ENCODE measurements at regions not wholly inside any gene's neighbourhood (a gene's known extent, or its start where the extent isn't known, plus 50 kb on each side); places are given as distances from the start of the nearest gene placed in this dataset.

GRCh38 chr11:122044086-122044485 is 71.9 kb downstream of the BLID start:
- Histone ChIP-seq H4K20me1 (ENCODE audit: control insufficient read depth, insufficient read depth, insufficient read length) (no peaks in the 10 kb centered on the region), H3K27ac (ENCODE audit: insufficient read length, low read depth, low read length) (no peak overlapping the region), H4K8ac (replicated peaks; ENCODE audit: insufficient read length, low read depth, low read length) (no peak overlapping the region), H4K91ac (ENCODE audit: insufficient read length, low read depth, low read length) (no peak overlapping the region), H3K4me1 (ENCODE audit: insufficient read depth, low read length) (peaks cover 6% of the 10 kb centered on the region; the same call in 1 of the 2 replicates), H3K27me3 (ENCODE audit: insufficient read depth, low read length) (no peaks in the 10 kb centered on the region; the same call in 1 of the 2 replicates), H2BK20ac (ENCODE audit: low read depth, low read length, poor library complexity, severe bottlenecking) (no peak overlapping the region), H3K4me2 (ENCODE audit: insufficient read depth, insufficient read length, low read length) (no peak overlapping the region), H4K5ac (ENCODE audit: insufficient read length, low read depth, low read length) (no peak overlapping the region), H3K56ac (ENCODE audit: insufficient read length, low read depth, low read length) (no peak overlapping the region), H3K14ac (ENCODE audit: insufficient read depth, low read length) (no peak overlapping the region), H2AK5ac (ENCODE audit: insufficient read length, low read length) (no peak overlapping the region), H2AFZ (ENCODE audit: low read length) (no peak overlapping the region), H3K18ac (ENCODE audit: insufficient read length, low read depth, low read length) (no peak overlapping the region), H3T11ph (ENCODE audit: low read length) (no peak overlapping the region), H3K79me2 (ENCODE audit: insufficient read depth, low read length) (no peaks in the 10 kb centered on the region), H2BK5ac (ENCODE audit: insufficient read length, low read length) (no peak overlapping the region), H3K9ac (ENCODE audit: extremely low read depth, insufficient read length, low read length) (no peak overlapping the region), H2BK15ac (ENCODE audit: low read depth, low read length) (no peak overlapping the region), H3K23me2 (ENCODE audit: insufficient read length, low read depth, low read length, poor library complexity, severe bottlenecking) (no peaks in the 10 kb centered on the region), H2BK12ac (ENCODE audit: insufficient read length, low read depth, low read length) (no peak overlapping the region), H3K23ac (ENCODE audit: insufficient read length, low read depth, low read length) (no peak overlapping the region), H3K4ac (ENCODE audit: low read depth, low read length) (no peak overlapping the region), H2BK120ac (ENCODE audit: low read depth, low read length, poor library complexity, severe bottlenecking) (no peak overlapping the region), H3K9me3 (ENCODE audit: control insufficient read depth, low read depth, low read length) (no peaks in the 10 kb centered on the region), H3K79me1 (ENCODE audit: insufficient read depth, low read depth, low read length, poor library complexity, severe bottlenecking) (no peaks in the 10 kb centered on the region)
- 0 out of 5 replicates have a peak, but pooled peaks cover 0 to 2% of the 10 kb centered on the region in 2 experiments for H3K9me3 Mint-ChIP-seq
- peaks cover 5% of the 10 kb centered on the region for H3K27me3 Mint-ChIP-seq (ENCODE audit: low read depth)
- no peak overlapping the region for H3K4me3 Mint-ChIP-seq
- peaks cover 11 to 16% of the 10 kb centered on the region in 2 experiments for H3K4me1 Mint-ChIP-seq
- DNase-seq: no peak
- TF ChIP-seq CTCF (conservative IDR thresholded peaks at IDR 0.05): no peak
- no CpG with 5 or more reads among the region's 4 CpGs for WGBS (ENCODE audit: extremely low coverage, insufficient read length, low lambda C conversion rate)
- no peak overlapping the region for H3K27ac Mint-ChIP-seq
- no peaks in the 10 kb centered on the region for H3K36me3 Mint-ChIP-seq (ENCODE audit: insufficient read depth in 1 of 3, low read depth in 3 of 3)
